ENCODE measurements at regions not wholly inside any gene's neighbourhood (a gene's known extent, or its start where the extent isn't known, plus 50 kb on each side); places are given as distances from the start of the nearest gene placed in this dataset.

DNA sequence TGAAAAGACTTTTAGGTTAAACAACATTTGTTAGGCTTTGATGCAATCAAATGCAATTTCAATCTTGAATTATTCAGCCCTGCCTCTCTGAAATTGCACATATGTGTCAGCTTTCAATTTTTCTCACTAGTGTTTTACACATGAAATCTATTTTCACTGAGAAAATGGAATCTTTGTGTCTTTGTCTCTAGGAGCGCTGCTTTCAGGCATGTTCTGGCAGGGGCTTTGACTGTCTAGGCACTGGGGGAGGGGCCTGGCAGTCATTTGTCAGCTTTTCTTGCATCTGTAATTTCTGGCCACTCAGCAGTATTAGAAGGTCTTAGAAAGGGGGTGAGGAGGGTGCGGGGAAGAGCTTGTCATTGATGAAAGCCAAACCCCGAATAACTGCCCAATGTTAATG is 264.4 kb downstream of the PTPRC start:
- DNase-seq (ENCODE audit: low read depth in 2 of 3, low spot score in 2 of 3), result no peak

DNA sequence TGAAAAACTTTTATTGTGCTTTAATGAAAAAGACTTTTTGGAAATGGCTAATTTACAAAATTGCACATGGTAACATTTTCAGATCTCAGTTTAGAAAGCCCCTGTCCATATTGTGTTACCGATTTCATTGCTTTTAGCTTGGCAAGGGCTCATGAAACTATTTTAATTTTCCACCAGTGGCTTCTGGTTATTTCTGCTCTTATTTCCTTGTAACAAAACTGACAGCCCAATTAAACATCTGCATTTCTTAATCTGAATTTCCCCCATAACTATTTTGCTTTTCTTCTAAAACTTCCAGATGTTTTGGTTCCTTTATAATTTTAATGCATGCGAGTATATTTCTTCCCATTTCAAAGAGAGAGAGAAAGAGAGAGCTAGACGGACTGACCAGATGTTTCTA is 264.8 kb downstream of the PTPRC start:
- DNase-seq (ENCODE audit: low read depth in 2 of 3, low spot score in 2 of 3), result no peak

GRCh38 chr1:198904321-198904720 is 265.5 kb downstream of the PTPRC start:
- no peak for DNase-seq (ENCODE audit: low read depth in 2 of 3, low spot score in 2 of 3)

DNA sequence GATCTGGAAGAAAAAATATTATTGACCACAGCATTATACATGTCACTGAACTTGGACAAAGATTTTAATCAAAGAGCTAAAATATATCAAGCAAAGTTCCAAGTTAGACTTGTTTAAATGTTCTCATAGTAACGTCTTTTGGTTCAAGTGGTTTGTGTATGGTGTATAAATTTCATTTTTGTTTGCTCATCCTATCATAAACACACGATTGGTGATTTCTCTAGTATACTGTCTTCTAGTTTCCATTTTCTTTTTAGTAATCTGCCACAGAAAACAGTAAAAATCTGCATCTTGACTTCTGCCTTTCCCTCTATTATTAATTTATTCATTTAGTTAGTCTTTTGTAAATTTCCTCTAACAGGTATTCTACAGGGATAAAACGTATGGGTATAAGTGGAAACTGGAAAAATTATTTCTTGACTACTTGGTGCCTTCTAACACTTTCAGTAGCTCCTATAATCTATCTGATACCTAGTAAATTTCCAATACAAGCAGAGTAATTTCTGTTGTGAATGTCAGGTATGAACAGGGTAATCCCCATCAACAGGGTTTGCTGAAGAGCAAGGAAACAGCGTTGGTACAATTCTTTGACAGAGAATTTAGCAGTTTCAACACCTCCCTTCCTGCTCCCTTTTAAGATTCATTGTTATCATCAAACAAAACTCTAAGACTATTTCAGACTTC is 268.0 kb downstream of the PTPRC start:
- no peak for DNase-seq (ENCODE audit: low read depth in 2 of 3, low spot score in 2 of 3)

DNA sequence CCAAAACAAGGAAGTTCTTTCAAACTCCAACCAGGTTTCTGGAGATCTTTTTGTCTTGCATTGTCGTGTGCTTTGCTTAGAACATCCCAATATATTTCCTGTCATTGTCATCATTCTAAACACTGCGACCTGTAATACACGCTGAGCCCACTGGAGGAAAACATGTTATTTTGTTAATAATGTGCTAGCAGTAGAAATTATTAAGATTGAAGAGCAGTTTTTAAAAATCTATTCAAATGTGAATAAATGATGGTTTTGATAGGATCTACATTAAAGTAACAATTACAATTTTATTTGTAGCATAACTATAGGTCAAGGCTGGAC is 268.5 kb downstream of the PTPRC start:
- DNase-seq (ENCODE audit: low read depth in 2 of 3, low spot score in 2 of 3), result no peak

GRCh38 chr1:198908995-198909394 is 270.2 kb downstream of the PTPRC start:
- no peak for DNase-seq (ENCODE audit: low read depth in 2 of 3, low spot score in 2 of 3)

DNA sequence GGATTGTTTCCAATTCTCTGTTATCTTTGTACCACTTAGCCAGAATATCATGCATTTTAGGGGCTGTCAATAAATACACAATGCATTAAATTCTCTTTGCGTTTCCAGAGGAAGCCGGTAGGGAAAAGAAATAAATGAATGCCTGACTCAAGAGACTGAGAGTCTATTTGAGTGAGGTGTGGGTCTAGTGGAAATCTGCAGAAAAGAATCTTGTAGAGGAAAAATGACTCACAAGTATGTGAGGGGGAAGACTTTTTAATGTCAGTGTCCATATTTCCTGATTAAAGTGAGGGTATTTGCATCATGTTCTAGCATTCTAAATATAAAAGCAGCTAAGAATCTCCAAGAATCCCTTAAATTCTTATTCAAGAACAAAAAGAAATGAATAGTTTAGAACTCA is 271.1 kb downstream of the PTPRC start:
- no peak for DNase-seq (ENCODE audit: low read depth in 2 of 3, low spot score in 2 of 3)

GRCh38 chr1:198910816-198911215 is 272.0 kb downstream of the PTPRC start:
- DNase-seq (ENCODE audit: low read depth in 2 of 3, low spot score in 2 of 3), result no peak

GRCh38 chr1:198912046-198912445 is 273.2 kb downstream of the PTPRC start:
- no peak for DNase-seq (ENCODE audit: low read depth in 2 of 3, low spot score in 2 of 3)

DNA sequence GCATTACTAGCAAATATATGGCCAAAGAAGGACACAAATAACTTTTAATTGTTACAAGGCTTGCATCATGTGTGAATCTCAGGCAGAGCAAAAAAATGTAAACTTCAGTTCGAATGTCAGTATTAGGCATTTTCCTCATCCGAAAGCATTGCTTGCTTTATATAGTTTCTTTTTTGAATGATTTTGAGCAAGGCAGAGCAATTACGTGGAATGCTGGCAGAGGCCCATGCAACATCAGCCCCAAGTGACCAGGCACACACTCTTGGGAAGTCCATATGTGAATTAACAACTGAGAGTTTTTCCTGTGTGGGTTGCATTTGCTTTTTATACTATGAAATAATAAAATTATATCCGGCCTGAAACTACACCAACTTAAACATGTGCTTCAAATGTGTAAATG is 274.8 kb downstream of the PTPRC start:
- no peak for DNase-seq (ENCODE audit: low read depth in 2 of 3, low spot score in 2 of 3)

- no peak for DNase-seq (ENCODE audit: low read depth in 2 of 3, low spot score in 2 of 3)
Measured at GRCh38 chr1:198915327-198916231, 276.7 kb downstream of the PTPRC start.

DNA sequence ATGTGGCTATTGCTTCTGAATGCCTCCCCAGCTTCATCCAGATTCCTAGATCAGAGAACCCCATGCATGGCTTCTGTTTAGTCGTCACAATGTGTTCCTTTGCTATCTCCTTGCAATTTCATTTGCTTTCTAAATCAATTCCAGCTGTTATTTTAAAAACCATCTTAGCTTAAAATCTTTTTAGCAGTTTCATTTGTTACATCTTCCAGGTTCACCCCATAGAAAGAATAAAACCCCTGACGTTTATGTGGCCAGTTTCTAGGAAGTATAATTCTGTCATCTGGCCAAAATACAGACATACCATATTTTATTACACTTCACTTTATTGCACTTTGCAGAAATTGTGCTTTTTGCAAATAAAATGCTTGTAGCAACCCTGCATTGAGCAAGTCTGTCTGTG is 278.4 kb downstream of the PTPRC start:
- DNase-seq (ENCODE audit: low read depth in 2 of 3, low spot score in 2 of 3), result no peak

GRCh38 chr1:198918920-198919319 is 280.1 kb downstream of the PTPRC start:
- no peak for DNase-seq (ENCODE audit: low read depth in 2 of 3, low spot score in 2 of 3)

- no peak for DNase-seq (ENCODE audit: low read depth in 2 of 3, low spot score in 2 of 3)
Measured at GRCh38 chr1:198919667-198920398, 281.0 kb downstream of the PTPRC start.

DNA sequence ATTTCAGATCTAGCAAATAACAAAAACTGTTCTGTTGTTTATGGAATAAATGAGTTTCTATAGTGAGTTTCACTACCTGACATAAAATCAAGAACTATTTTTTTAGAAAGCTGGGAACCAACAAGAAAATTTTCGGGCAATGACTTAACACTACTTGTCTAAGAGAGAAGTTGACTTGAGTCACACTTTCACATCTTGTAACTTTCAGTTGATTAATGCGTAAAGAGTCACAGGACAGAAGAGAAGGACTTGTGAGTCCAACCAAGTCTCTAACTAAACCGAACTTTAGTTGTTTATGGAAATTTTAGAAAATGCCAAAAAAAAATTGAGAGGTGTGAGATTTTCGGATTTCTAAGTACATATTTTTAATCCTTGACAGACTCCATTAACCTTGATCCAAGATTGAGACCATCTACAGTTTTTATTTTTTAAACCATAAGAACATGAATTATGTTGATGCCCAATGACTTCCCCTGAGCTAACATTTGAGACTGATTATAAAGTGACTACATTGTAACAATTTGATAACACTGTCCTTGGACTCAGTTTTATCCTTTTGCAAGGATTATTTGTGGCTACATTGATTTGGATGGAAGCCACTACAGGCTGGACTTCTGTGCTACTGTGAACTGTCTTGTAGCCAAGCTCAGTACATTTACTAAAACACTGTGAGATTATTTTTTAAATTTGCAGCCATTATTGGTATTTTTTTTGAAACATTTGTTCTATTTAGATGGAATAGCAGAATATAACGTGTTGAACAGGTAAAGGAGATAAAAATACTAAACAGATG is 284.0 kb downstream of the PTPRC start:
- DNase-seq (ENCODE audit: low read depth in 2 of 3, low spot score in 2 of 3), result no peak

DNA sequence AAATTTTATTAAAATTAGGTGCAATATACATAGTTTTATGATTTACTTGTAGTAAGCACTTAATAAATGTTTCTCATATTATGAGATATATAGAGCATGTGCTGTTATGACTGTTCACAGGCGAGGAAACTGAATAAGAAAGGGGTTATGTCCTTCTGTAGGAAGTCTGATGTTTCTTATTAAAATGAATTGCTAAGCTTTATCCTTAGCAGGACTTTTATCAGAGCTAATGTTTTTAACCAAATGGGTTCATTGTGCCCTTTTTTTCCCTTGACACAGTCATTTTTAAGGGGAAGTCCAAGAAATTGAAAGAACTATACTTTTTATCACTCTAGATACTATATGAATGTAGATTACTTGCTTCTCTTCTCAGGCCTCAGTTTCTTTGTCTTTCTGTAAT is 285.2 kb downstream of the PTPRC start:
- no peak for DNase-seq (ENCODE audit: low read depth in 2 of 3, low spot score in 2 of 3)

- DNase-seq (ENCODE audit: low read depth in 2 of 3, low spot score in 2 of 3), result no peak
Measured at GRCh38 chr1:198925567-198925966, 286.7 kb downstream of the PTPRC start.

GRCh38 chr1:198927129-198927528 is 288.3 kb downstream of the PTPRC start:
- no peak for DNase-seq (ENCODE audit: low read depth in 2 of 3, low spot score in 2 of 3)

- no peak for DNase-seq (ENCODE audit: low read depth in 2 of 3, low spot score in 2 of 3)
Measured at GRCh38 chr1:198929111-198929604, 290.3 kb downstream of the PTPRC start.

DNA sequence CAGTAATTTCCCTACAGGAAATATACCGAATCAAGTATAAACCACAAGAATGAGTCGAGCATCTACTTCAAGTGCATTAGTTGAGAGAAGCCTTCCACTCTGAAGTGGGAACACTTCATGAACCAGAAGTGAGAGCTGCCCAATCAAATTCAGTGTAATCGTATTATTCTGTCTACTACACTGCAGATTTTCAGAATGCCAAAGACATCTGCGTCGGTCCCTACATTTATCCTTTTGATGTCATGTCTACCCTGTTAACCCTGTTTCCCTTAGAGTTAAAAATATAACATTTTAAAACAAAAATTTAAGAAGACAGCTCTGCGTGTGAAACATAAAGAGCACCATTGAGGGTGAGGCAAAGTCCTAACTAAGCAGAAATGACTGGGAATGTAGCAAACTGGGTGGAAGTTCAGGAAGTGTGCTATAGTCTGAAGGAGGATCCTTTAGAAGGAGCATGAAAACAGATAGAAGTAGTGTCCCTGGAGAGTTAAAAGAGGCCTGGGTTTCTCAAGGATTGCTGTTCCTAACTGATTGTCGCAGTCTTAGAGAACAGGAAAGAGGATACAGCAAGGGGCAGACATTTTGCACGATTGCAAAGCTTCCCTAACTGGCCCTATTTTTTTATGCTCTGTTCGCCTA is 291.2 kb downstream of the PTPRC start:
- no peak for DNase-seq (ENCODE audit: low read depth in 2 of 3, low spot score in 2 of 3)

All from activated CD8-positive, alpha-beta memory T cell treated with anti-CD3 and anti-CD28 coated beads for 48 hours (primary cell).